ENCODE measurements at regions not wholly inside any gene's neighbourhood (a gene's known extent, or its start where the extent isn't known, plus 50 kb on each side); places are given as distances from the start of the nearest gene placed in this dataset.

DNA sequence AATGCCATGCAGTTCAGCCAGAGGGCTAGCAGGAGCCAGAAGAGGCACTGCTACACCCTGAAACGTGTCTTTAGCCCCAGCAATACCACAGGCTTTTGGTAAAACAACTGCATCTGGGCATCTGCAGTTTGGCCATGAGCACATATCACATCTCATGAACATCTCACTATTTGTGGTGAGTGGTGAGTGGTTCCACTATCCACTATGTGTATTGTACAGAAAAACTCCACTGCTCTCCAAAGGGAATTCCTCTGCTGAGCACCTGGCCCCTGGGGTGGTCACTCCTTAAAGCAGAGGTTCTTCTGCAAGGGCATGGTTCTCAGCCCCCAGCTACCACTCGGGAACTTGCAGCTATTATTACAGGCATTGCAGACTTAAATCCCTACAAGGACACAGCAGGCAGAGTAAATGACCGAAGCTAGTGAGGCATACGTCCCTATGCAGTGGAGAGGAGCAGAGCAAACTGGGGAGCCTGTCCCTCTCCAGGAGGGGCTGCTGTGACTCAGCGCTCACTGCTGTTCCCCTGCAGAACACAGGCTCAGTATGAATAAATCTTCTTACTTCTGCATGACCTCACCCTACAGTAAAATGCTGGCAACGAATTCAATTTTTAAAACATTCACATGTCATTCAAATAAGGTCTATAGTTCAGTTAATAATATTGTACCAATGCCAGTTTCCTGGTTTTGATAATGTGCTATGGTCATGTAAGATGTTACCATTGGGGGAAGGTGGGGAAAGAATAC is 332.4 kb upstream of the ZNF507 start:
- no peak for DNase-seq

DNA sequence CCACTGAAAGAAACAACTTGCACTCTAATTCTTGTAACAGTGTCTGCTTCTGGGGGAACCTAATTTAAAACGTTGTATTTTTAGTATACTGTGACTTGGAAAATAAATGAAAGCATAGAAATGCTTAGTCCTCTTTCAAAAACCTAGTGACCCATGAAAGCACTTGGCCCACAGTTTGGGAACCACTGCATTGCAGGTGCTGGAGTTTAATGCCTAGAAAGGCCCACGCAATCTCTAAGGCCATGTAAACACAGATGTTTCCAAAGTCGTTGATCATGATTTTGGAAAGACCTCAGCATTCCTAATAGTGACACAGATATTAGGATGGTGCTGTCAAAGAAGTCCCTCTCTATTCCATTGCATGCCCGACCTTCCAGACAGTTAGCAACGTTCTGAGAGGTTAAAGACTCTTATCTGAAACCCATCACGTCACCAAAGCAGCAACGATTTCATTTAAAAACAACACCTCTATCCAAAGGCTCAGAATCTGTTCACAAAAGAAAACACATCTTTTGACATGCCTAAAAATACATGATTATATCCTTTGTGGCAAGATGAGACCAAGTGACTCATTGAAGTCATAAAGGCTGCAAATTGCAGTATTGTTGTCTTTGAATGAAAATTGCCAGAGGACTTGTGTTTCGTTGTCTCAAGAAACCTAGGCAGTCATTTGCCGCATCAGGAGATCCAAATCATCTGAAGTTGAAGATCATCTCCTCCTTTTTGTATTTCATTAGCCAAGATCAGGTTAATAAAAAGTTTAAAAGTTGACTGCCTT is 328.0 kb upstream of the ZNF507 start:
- no peak for DNase-seq

GRCh38 chr19:32018014-32018413 is 327.4 kb upstream of the ZNF507 start:
- no peak for DNase-seq

DNA sequence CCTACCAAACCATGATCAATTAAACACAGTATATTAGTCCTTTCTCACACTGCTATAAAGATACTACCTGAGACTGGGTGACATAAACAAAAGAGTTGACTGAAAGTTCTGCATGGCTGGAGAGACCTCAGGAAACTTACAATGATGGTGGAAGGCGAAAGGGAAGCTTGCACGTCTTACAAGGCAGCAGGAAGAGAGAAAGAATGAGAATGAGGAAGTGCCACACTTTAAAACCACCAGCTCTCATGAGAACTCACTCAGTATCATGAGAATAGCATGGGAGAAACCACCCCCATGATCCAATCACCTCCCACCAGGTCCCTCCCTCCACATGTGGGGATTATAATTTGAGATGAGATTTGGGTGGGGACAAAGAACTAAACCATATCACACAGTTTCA is 324.9 kb upstream of the ZNF507 start:
- DNase-seq = no peak

DNA sequence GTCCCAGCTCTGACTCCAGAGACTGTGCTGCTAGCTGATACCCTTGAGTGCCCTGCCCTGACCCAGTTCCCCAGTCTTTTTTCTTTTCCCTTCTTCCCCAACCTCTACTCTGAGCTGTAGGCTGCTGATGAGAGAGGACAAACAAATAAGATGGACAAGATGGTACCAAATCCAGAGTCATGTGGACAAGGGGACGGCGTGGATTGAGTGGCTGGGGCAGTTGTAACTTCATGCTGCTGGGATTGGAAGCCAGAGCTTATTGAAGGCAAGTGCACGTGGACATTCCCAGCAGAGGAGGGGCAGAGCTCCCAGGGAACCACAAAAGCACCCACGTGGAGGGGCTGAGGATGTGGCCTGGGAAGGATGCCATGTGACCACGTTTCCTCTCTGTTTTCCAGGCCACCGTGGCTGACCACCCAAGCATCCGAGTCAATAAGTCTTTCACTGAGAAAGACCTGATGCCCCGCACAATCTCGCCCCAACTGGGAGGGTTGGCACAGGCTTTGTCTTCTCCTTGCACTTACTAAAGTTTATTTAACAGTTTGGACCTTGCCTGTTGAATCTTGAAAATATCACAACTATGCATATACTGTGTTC is 323.3 kb upstream of the ZNF507 start:
- DNase-seq = no peak

GRCh38 chr19:32022731-32023563 is 322.5 kb upstream of the ZNF507 start:
- DNase-seq = no peak

- DNase-seq = no peak
Observed at GRCh38 chr19:32023564-32023832, 321.9 kb upstream of the ZNF507 start.

DNA sequence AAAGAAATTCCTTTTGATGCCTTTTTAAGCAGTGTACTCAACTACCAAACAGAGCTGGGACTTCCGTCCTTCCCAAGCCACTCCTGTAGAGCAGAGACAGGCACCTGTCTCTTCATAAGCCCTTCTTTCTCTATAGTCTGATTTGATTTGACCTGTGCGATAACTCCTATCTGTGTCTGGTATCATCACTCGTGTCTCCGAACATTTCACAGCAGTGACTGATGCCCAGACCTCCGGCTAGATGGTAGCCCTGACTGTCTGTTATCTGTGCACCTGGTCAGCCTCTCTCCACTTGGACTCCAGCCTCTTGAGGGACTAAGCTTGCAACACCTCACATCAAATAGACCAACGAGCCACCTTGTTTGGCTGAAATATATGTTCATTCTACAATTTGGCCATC is 316.2 kb upstream of the ZNF507 start:
- DNase-seq = no peak

DNA sequence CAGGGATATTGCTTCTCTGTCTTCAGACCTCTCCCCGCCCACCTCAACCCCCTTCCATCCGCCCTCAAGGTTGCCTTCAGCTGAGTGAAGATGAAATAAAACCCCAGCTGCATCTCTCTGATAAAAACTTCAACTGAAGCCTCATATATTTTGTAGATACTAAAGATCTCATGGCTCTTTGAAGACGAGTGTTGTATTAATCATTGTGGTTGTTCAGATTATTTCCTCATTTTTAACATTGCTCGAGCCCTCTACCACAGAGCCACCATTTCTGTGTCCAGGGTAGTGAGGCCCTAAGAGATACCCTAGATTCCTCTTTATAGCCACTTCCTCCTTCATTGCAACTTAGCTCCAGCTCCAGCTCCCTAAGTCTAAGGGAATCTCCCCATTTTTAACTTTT is 312.8 kb upstream of the ZNF507 start:
- no peak for DNase-seq

- DNase-seq = no peak
Observed at GRCh38 chr19:32035626-32036025, 309.8 kb upstream of the ZNF507 start.

DNA sequence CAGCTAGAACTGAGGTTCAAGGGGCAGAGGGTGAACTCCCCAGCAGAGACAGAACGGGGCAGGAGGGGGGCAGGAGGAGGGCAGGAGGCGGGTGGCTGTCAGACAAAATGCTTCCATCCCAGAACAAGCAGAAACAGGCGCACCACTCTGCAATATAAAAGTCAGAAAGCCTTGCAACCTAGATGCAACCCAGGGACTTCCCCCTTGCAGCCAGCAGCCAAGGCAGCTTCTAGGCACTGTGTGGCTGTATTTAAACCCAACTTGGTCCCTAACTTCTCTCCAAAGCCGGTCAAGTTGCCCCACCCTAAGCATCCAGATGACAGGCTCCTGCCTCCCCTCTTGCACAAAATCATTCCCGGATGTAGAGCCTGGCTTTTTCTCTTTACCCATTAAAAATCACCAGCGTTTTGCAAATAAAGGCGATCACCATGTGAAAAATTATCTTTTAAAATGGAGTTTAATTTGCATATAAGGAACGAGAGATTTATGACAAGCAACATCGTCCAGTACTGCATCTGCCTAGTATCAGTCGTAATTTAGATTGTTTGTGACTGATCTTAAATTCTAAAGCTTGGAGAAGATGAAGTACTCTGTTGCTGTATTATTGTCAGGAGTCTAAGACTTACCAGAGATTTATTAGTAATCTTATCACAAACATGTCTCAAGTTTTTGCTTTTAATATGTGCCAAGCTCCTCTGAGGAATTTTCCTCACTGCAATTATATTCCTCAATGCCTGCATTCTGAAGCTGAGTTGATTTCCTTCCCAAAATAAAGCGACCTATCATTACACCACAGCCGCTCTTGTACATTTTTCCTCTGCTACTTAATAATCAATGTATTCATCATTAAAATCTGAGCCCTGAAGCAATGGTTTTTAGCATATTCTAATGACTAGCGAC is 307.1 kb upstream of the ZNF507 start:
- DNase-seq = no peak

DNA sequence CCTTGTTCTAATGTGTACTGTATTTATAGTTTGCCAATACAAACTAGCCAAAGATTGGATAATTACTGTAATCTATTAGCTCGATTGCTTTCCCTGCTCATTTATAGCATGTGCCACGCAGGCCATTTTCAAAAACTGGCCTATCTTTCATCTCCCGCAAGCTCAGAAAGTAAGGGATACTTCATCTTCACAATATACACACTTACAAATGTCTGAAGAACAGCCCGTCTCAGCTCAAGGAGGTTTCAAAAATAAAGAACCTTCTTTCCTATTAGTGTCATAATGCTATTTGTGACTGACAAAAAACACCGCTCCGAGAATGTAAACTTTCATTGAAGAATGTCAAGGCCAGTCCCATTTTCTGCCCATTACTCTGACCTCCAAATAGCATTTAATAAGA is 306.4 kb upstream of the ZNF507 start:
- DNase-seq = no peak

- no peak for DNase-seq
Observed at GRCh38 chr19:32039440-32039839, 306.0 kb upstream of the ZNF507 start.

- DNase-seq = no peak
Observed at GRCh38 chr19:32040236-32040635, 305.2 kb upstream of the ZNF507 start.

GRCh38 chr19:32041681-32042292 is 303.6 kb upstream of the ZNF507 start:
- DNase-seq = peak; percentile 40

GRCh38 chr19:32047788-32048187 is 297.6 kb upstream of the ZNF507 start:
- DNase-seq = no peak

GRCh38 chr19:32053376-32053775 is 292.0 kb upstream of the ZNF507 start:
- DNase-seq = no peak

GRCh38 chr19:32053861-32054260 is 291.5 kb upstream of the ZNF507 start:
- DNase-seq = no peak

DNA sequence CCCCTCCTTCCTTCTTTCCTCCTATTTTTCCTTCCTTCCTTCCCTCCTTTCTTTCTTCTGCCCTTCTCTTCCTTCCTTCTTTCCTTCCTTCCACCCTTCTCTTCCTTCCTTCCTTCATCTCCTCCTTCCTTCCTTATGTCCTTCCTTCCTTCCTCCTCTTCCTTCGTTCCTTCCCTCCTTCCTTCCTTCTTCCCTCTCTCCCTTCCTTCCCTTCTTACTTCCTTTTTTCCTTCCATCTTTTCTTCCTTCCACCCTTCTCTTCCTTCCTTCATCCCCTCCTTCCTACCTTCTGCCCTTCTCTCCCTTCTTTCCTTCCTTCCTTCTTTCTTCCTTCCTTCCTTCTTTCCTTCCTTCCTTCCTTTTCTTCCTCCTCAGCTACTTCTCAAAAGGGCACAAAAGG is 287.3 kb upstream of the ZNF507 start:
- no peak for DNase-seq

DNA sequence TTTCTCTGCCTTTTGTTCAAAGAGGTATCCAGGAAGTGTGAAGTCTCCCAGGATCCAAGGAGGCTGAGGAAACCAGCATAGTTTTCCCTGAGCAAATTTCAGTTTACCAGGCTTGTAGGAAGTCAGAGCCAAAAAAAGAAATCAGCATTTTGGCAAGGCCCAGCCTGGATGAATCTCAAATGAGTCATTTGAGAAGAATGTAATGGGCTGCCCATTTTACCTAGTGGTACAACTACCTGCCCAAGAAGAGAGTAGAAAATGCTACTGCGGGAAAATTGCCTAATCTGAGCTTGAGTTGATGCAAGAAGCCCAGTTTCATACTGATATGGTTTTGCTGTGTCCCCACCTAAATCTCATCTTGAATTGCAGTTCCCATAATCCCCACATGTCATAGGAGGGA is 284.1 kb upstream of the ZNF507 start:
- no peak for DNase-seq

- DNase-seq = no peak
Observed at GRCh38 chr19:32063601-32064000, 281.8 kb upstream of the ZNF507 start.

GRCh38 chr19:32066056-32066455 is 279.4 kb upstream of the ZNF507 start:
- DNase-seq = no peak
